Epithelial cell of esophagus (primary cell): ENCODE measurements at regions not wholly inside any gene's neighbourhood (a gene's known extent, or its start where the extent isn't known, plus 50 kb on each side); places are given as distances from the start of the nearest gene placed in this dataset.

ENCODE experiments used
- DNase-seq: peaks from one replicate; pipeline ENCODE4 v3.0.0; 2010; ENCODE audit warnings: low read depth
- H3K4me3 ChIP-seq: 2 replicates; pipeline ENCODE4 v1.5.1; 2011; ENCODE audit warnings: mild to moderate bottlenecking, low read length, control low read depth
- CTCF ChIP-seq: IDR thresholded peaks from 2 replicates; pipeline ENCODE4 v1.5.1; 2011; ENCODE audit warnings: low read depth, mild to moderate bottlenecking, low read length, control low read depth, inconsistent platforms; ENCODE audit not compliant: insufficient read depth; ENCODE audit errors: missing control alignments

- DNase-seq = peak; percentile 23
- TF ChIP-seq CTCF = no peak
- H3K4me3 ChIP-seq = no peak overlapping the region
Observed at GRCh38 chr2:219769090-219769910, 141.9 kb downstream of the SLC4A3 start.

DNA sequence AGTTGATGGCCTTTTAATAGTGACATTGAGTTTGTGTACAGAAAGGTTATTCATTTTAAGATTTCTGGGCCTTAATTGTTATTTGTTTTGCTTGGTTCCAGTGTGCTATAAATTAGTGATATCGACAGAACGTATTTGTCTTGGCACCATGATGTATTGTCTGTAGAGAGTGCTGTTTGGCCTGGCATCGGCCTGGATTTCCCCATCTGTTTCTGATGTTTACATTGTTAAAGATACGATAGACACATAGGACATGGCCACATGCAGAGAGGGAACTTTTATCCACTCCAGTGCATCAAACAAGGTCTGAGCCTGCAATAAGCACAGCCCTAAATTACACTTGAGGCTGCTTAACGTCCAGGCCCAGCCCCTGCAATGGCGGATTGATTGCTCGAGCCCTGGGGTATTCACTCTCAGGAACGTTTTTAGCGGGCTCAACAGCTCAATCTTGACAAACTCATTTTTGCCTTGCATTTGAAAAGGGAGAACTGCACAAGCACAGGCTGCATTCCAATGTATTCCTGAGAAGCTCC lies 144.7 kb downstream of the SLC4A3 start:
- no peak for DNase-seq
- TF ChIP-seq CTCF = no peak
- no peak overlapping the region for H3K4me3 ChIP-seq

GRCh38 chr2:219772697-219773096 lies 145.3 kb downstream of the SLC4A3 start:
- no peak for DNase-seq
- TF ChIP-seq CTCF = no peak
- H3K4me3 ChIP-seq = no peak overlapping the region

- TF ChIP-seq CTCF = no peak
- DNase-seq = peak; percentile 55
- H3K4me3 ChIP-seq = no peak overlapping the region
Observed at GRCh38 chr2:219775506-219775905, 148.1 kb downstream of the SLC4A3 start.

- TF ChIP-seq CTCF = no peak
- H3K4me3 ChIP-seq = no peak overlapping the region
- DNase-seq = no peak
Observed at GRCh38 chr2:219777388-219777787, 150.0 kb downstream of the SLC4A3 start.

- no peak for TF ChIP-seq CTCF
- H3K4me3 ChIP-seq = no peak overlapping the region
- no peak for DNase-seq
Observed at GRCh38 chr2:219778189-219778588, 150.8 kb downstream of the SLC4A3 start.

DNA sequence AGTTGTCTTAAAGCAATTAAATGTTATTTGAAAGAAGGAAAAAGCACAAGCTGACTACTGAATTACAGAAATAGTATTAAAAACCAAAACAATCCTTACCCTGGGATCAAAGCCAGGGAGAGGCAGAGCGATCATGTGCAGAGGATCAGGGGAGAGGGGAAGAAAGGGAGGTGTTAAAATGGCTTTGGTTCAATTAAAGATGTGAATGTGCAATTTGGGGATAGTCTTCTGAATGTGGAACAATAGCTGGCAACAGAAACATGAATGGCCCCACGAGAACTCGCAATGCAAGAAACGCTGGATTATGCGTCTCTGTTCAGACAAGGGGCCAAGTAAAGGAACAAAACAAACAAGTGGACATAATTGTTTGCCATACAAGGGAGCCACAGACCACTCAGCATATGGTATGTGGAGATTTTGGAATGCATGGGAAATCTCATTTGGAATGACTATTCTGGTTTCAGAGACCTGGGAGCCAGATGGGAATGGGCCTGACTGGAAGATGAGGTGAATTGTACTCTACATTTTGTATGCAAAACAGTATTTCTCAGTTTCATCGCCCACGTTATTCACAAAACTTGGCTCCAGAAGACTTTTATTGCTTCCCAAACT lies 155.4 kb downstream of the SLC4A3 start:
- TF ChIP-seq CTCF = no peak
- no peak overlapping the region for H3K4me3 ChIP-seq
- no peak for DNase-seq
